Colonic mucosa (tissue), 4 donors: ENCODE measurements at regions not wholly inside any gene's neighbourhood (a gene's known extent, or its start where the extent isn't known, plus 50 kb on each side); places are given as distances from the start of the nearest gene placed in this dataset.

ENCODE experiments used
- DNase-seq: peaks from one replicate; pipeline ENCODE4 v3.0.0-alpha.2; 2020
- H3K27ac ChIP-seq: fragments of 200-600 bp; one replicate; pipeline ENCODE4 v1.8.0; 2021
- H3K27me3 ChIP-seq: fragments of 200-600 bp; one replicate; pipeline ENCODE4 v1.8.0; 2021
- H3K36me3 ChIP-seq: fragments of 200-600 bp; one replicate; pipeline ENCODE4 v1.8.0; 2021
- H3K4me1 ChIP-seq: fragments of 200-600 bp; one replicate; pipeline ENCODE4 v1.8.0; 2021; ENCODE audit warnings: mild to moderate bottlenecking
- H3K4me3 ChIP-seq: fragments of 200-600 bp; one replicate; pipeline ENCODE4 v1.8.0; 2021
- H3K9ac ChIP-seq, 2 donors: one replicate each; pipeline ENCODE4 v1.7.0; 2013; ENCODE audit warnings: control low read depth in 2 of 2, low read depth in 2 of 2, low read length in 2 of 2
- H3K9me3 ChIP-seq: fragments of 200-600 bp; one replicate; pipeline ENCODE4 v1.8.0; 2021
- intact Hi-C: fragments of 100-400 bp; cut with DNase I; formaldehyde crosslinking; loops from one replicate; pipeline ENCODE4 v1.14.1; 2022
- TF ChIP-seq, protein P1 (sequence below): fragments of 200-600 bp; IDR thresholded peaks from one replicate; pipeline ENCODE4 v1.8.0; 2022; ENCODE audit warnings: antibody characterized with exemption, mild to moderate bottlenecking
- donor health status: healthy.
- donor health status: DM: no; HTN: no; CAD: no.
- donor health status: DM: no; HTN: no; CAD: no.

DNA sequence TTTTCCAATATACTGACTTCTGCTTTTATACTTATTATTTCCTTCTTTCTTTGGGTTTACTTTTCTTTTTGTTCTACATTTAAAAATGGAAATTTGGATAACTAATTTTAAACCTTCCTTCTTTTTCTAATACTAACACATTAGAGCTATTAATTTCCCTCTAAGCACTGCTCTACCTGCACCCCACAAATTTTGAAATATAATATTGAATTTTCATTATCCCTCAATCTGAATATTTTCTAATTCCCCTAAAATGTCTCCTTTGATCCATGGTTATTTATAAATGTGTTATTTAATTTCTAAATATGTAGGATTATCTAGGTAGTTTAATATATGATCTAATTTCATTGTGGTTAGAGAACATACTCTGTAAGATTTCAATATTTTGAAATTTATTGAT lies 63.4 kb upstream of the LGALSL start:
- Histone ChIP-seq H3K9me3 (no peaks in the 10 kb centered on the region), H3K9ac (no peak overlapping the region), H3K36me3 (no peaks in the 10 kb centered on the region), H3K27ac (no peak overlapping the region), H3K27me3 (no peaks in the 10 kb centered on the region), H3K4me3 (no peak overlapping the region), H3K4me1 (no peaks in the 10 kb centered on the region)
- intact Hi-C loops: no loop called here
- no peak for DNase-seq
- TF ChIP-seq, protein P1, sequence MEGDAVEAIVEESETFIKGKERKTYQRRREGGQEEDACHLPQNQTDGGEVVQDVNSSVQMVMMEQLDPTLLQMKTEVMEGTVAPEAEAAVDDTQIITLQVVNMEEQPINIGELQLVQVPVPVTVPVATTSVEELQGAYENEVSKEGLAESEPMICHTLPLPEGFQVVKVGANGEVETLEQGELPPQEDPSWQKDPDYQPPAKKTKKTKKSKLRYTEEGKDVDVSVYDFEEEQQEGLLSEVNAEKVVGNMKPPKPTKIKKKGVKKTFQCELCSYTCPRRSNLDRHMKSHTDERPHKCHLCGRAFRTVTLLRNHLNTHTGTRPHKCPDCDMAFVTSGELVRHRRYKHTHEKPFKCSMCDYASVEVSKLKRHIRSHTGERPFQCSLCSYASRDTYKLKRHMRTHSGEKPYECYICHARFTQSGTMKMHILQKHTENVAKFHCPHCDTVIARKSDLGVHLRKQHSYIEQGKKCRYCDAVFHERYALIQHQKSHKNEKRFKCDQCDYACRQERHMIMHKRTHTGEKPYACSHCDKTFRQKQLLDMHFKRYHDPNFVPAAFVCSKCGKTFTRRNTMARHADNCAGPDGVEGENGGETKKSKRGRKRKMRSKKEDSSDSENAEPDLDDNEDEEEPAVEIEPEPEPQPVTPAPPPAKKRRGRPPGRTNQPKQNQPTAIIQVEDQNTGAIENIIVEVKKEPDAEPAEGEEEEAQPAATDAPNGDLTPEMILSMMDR: no peak

DNA sequence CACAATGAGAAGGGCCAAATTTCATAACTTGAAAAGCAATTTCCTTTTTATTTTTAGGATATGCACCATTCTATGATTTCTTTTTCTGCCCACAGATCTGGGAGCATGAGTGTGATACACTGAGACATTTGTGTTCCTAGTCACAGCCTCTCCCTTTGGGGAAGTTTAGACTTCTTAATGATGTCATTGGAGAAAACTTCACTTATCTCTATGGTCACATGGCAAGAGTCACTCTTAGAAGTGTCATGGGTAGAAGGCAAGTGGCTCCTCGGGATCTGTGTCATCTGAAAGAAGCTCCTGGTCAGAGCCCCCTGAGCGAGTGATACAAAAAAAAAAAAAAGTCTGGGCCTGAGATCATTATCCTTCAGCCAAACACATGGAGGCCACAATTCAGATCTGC lies 62.5 kb upstream of the LGALSL start:
- TF ChIP-seq, protein P1: no peak
- Histone ChIP-seq H3K27me3 (no peaks in the 10 kb centered on the region), H3K36me3 (no peaks in the 10 kb centered on the region), H3K4me1 (no peaks in the 10 kb centered on the region), H3K4me3 (no peak overlapping the region), H3K27ac (no peak overlapping the region), H3K9ac (no peak overlapping the region), H3K9me3 (no peaks in the 10 kb centered on the region)
- intact Hi-C loops: no loop called here
- no peak for DNase-seq

GRCh38 chr2:64391940-64392339 lies 62.0 kb upstream of the LGALSL start:
- Histone ChIP-seq H3K4me1 (no peaks in the 10 kb centered on the region), H3K9ac (no peak overlapping the region), H3K36me3 (no peaks in the 10 kb centered on the region), H3K9me3 (no peaks in the 10 kb centered on the region), H3K27ac (no peak overlapping the region), H3K4me3 (no peak overlapping the region), H3K27me3 (no peaks in the 10 kb centered on the region)
- DNase-seq: no peak
- TF ChIP-seq, protein P1: no peak
- intact Hi-C loops: no loop called here

DNA sequence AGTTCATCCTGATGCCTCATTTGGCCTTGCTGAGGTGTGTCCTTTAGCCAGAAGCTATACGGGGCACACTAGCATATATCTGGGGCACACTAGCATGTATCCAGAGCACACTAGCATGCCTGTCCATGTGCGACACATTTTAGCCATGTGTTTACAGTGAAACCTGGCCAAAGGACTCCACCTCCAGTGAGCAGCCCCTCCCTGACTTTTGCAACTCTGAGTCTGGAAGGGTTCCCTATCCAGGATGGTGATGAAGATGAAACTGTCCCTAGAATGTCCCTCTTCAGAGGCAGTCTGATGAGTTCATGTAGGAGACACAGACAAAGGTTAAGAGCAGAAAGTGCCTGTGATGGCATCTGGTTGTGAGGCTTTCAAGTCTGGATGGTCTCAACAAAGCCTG lies 61.4 kb upstream of the LGALSL start:
- DNase-seq: no peak
- Histone ChIP-seq H3K36me3 (no peaks in the 10 kb centered on the region), H3K27me3 (no peaks in the 10 kb centered on the region), H3K4me1 (no peaks in the 10 kb centered on the region), H3K9ac (no peak overlapping the region), H3K27ac (no peak overlapping the region), H3K4me3 (no peak overlapping the region), H3K9me3 (no peaks in the 10 kb centered on the region)
- TF ChIP-seq, protein P1: no peak
- intact Hi-C loops: no loop called here

- H3K4me1 ChIP-seq: no peaks in the 10 kb centered on the region
- intact Hi-C loops: no loop called here
- no peaks in the 10 kb centered on the region for H3K27me3 ChIP-seq
- TF ChIP-seq, protein P1: no peak
- peak; percentile 12 for DNase-seq
- no peaks in the 10 kb centered on the region for H3K9me3 ChIP-seq
- no peak overlapping the region for H3K27ac ChIP-seq
- H3K36me3 ChIP-seq: no peaks in the 10 kb centered on the region
- no peak overlapping the region for H3K9ac ChIP-seq
- H3K4me3 ChIP-seq: no peak overlapping the region
Measured at GRCh38 chr2:64393383-64394010, 60.5 kb upstream of the LGALSL start.
